ENCODE measurements at regions not wholly inside any gene's neighbourhood (a gene's known extent, or its start where the extent isn't known, plus 50 kb on each side); places are given as distances from the start of the nearest gene placed in this dataset.

DNA sequence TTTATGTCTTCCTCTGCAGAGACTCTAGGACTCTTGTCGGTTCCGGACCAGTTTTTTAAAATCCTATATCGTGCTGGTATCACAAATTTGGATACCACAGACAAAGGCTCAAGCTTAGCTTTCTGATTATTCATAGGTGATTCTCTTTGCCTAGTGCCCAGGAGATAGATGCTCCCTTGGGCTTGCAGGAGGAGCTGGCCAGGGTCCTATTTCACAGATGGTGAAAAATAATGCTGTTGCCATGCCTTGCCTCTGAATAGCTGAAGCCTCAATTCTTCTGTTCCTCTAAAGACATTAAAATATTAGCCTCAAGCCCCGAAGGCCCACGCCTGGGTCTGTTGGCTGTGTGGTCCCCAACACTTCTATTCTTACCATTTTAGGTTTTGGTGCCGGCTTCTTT is 123.9 kb upstream of the BACH2 start:
- Histone ChIP-seq H3K4me2 (replicated peaks; ENCODE audit: low read depth, low read length, poor library complexity, severe bottlenecking) (no peak overlapping the region), H2AFZ (ENCODE audit: insufficient read depth, low read depth, low read length, poor library complexity, severe bottlenecking) (no peak overlapping the region), H3K9me3 (ENCODE audit: control extremely low read depth in 1 of 3, control insufficient read depth in 2 of 3, insufficient read depth in 1 of 3, low read length in 2 of 3) (no peaks in the 10 kb centered on the region), H3K4me1 (ENCODE audit: control insufficient read depth in 2 of 2, insufficient read depth in 2 of 2, low read length in 2 of 2) (peaks cover 7 to 8% of the 10 kb centered on the region in 2 donors), H3K27ac (ENCODE audit: low read length in 2 of 2) (no peak overlapping the region), H3K4me3 (ENCODE audit: control extremely low read depth in 1 of 5, extremely low read depth in 1 of 5, insufficient read depth in 1 of 5, low read depth in 2 of 5, low read length in 4 of 5) (no peak overlapping the region), H3K27me3 (replicated peaks in 1 of 4; ENCODE audit: control extremely low read depth in 1 of 4, control insufficient read depth in 3 of 4, insufficient read depth in 4 of 4, low read length in 3 of 4) (no peaks in the 10 kb centered on the region), H3K79me2 (ENCODE audit: control insufficient read depth, insufficient read depth, low read length) (peaks cover 2% of the 10 kb centered on the region), H3K36me3 (replicated peaks in 1 of 2; ENCODE audit: control extremely low read depth in 1 of 2, control insufficient read depth in 1 of 2, extremely low read depth in 1 of 2, insufficient read depth in 2 of 2, low read length in 1 of 2) (no peaks in the 10 kb centered on the region), H4K20me1 (ENCODE audit: control insufficient read depth, insufficient read depth, low read length, poor library complexity, severe bottlenecking) (no peaks in the 10 kb centered on the region), H3K9ac (ENCODE audit: low read length) (no peak overlapping the region)
- no peak for DNase-seq
- ATAC-seq (ENCODE audit: low read depth) = no peak
- POLR2A ChIA-PET = no interaction called here
- 100% methylated on average over 2 of the region's 6 CpGs for WGBS (ENCODE audit: insufficient coverage)
- Mint-ChIP-seq H3K4me1 (peaks cover 11% of the 10 kb centered on the region), H3K4me3 (no peak overlapping the region), H3K27ac (no peak overlapping the region), H3K9me3 (ENCODE audit: insufficient read depth) (no peaks in the 10 kb centered on the region), H3K27me3 (no peaks in the 10 kb centered on the region)
- no peak for TF ChIP-seq EZH2 (IDR thresholded peaks at IDR 0.05; ENCODE audit: borderline replicate concordance, insufficient read depth, low read depth, low read length, poor library complexity, severe bottlenecking)
- intact Hi-C loops (cut with micrococcal nuclease) = no loop called here
- CTCF ChIA-PET = interaction anchor here (1.1 to 1.3 kb wide), 2 partner anchors 22 to 59 kb away, joined by 3 read pairs; no protein-coding TSS in a partner anchor

DNA sequence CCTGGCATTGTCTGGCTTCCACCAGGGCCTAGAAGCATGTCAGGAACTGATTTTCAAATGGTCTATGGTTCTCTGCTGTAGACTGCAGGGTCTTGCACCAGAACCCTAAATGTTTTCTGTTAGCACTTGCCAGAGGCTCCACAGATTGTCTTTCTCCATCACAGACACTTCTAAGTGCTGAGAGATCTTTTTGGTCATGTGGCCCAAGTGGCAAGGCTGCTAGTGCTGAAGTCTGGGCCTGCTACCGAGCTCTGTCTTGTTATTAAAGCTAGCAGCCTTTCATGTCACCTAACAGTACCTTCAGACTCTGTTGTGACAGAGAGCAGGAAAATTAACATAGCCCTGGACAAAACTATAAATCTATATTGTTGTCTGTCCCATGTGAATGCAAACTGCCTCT is 120.7 kb upstream of the BACH2 start:
- H3K27ac ChIP-seq (ENCODE audit: low read length in 2 of 2) = no peak overlapping the region
- no peaks in the 10 kb centered on the region for H3K9me3 ChIP-seq (ENCODE audit: control extremely low read depth in 1 of 3, control insufficient read depth in 2 of 3, insufficient read depth in 1 of 3, low read length in 2 of 3)
- ChIA-PET CTCF (interaction anchor here (1.6 kb wide), 1 partner anchor 19 kb away, joined by 3 read pairs; no protein-coding TSS in a partner anchor), POLR2A (no interaction called here)
- H3K9ac ChIP-seq (ENCODE audit: low read length) = no peak overlapping the region
- intact Hi-C loops (cut with micrococcal nuclease) = no loop called here
- Mint-ChIP-seq H3K9me3 (ENCODE audit: insufficient read depth) (no peaks in the 10 kb centered on the region), H3K27ac (no peak overlapping the region), H3K27me3 (no peaks in the 10 kb centered on the region), H3K4me1 (peaks cover 11% of the 10 kb centered on the region), H3K4me3 (no peak overlapping the region)
- no peak overlapping the region for H3K4me3 ChIP-seq (ENCODE audit: control extremely low read depth in 1 of 5, extremely low read depth in 1 of 5, insufficient read depth in 1 of 5, low read depth in 2 of 5, low read length in 4 of 5)
- no peak overlapping the region for H3K4me2 ChIP-seq (replicated peaks; ENCODE audit: low read depth, low read length, poor library complexity, severe bottlenecking)
- TF ChIP-seq, protein P1, sequence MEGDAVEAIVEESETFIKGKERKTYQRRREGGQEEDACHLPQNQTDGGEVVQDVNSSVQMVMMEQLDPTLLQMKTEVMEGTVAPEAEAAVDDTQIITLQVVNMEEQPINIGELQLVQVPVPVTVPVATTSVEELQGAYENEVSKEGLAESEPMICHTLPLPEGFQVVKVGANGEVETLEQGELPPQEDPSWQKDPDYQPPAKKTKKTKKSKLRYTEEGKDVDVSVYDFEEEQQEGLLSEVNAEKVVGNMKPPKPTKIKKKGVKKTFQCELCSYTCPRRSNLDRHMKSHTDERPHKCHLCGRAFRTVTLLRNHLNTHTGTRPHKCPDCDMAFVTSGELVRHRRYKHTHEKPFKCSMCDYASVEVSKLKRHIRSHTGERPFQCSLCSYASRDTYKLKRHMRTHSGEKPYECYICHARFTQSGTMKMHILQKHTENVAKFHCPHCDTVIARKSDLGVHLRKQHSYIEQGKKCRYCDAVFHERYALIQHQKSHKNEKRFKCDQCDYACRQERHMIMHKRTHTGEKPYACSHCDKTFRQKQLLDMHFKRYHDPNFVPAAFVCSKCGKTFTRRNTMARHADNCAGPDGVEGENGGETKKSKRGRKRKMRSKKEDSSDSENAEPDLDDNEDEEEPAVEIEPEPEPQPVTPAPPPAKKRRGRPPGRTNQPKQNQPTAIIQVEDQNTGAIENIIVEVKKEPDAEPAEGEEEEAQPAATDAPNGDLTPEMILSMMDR (IDR thresholded peaks at IDR 0.05) = no peak
- TF ChIP-seq EZH2 (IDR thresholded peaks at IDR 0.05; ENCODE audit: borderline replicate concordance, insufficient read depth, low read depth, low read length, poor library complexity, severe bottlenecking) = no peak
- ATAC-seq (ENCODE audit: low read depth) (no peak), DNase-seq (no peak)
- H3K4me1 ChIP-seq (ENCODE audit: control insufficient read depth in 2 of 2, insufficient read depth in 2 of 2, low read length in 2 of 2) = peaks cover 11 to 15% of the 10 kb centered on the region in 2 donors
- no peaks in the 10 kb centered on the region for H3K27me3 ChIP-seq (replicated peaks in 1 of 4; ENCODE audit: control extremely low read depth in 1 of 4, control insufficient read depth in 3 of 4, insufficient read depth in 4 of 4, low read length in 3 of 4)
- no peaks in the 10 kb centered on the region for H4K20me1 ChIP-seq (ENCODE audit: control insufficient read depth, insufficient read depth, low read length, poor library complexity, severe bottlenecking)
- no peaks in the 10 kb centered on the region for H3K79me2 ChIP-seq (ENCODE audit: control insufficient read depth, insufficient read depth, low read length)
- no peak overlapping the region for H2AFZ ChIP-seq (ENCODE audit: insufficient read depth, low read depth, low read length, poor library complexity, severe bottlenecking)
- no CpG with 5 or more reads among the region's 1 CpG for WGBS (ENCODE audit: insufficient coverage)
- H3K36me3 ChIP-seq (replicated peaks in 1 of 2; ENCODE audit: control extremely low read depth in 1 of 2, control insufficient read depth in 1 of 2, extremely low read depth in 1 of 2, insufficient read depth in 2 of 2, low read length in 1 of 2) = no peaks in the 10 kb centered on the region

Measured in B cell (primary cell).